H9 (cell line): ENCODE measurements at regions not wholly inside any gene's neighbourhood (a gene's known extent, or its start where the extent isn't known, plus 50 kb on each side); places are given as distances from the start of the nearest gene placed in this dataset.

Experiments
- DNase-seq: peaks from one replicate; pipeline ENCODE4 v3.0.0-alpha.2; 2017
- H2AFZ ChIP-seq: one replicate; pipeline ENCODE4 v1.6.1; 2013; ENCODE audit warnings: mild to moderate bottlenecking, low read length, control low read depth, moderate library complexity
- H2AK5ac ChIP-seq: 2 replicates; pipeline ENCODE4 v1.6.1; 2013; ENCODE audit warnings: low read length, control low read depth, mixed read lengths; ENCODE audit not compliant: insufficient read length
- H2BK120ac ChIP-seq: one replicate; pipeline ENCODE4 v1.6.1; 2013; ENCODE audit warnings: low read depth, mild to moderate bottlenecking, low read length, control low read depth, inconsistent platforms; ENCODE audit not compliant: poor library complexity, severe bottlenecking
- H2BK12ac ChIP-seq: 2 replicates; pipeline ENCODE4 v1.6.1; 2013; ENCODE audit warnings: low read length, control low read depth, mixed read lengths, low read depth; ENCODE audit not compliant: insufficient read length
- H2BK15ac ChIP-seq: 2 replicates; pipeline ENCODE4 v1.6.1; 2013; ENCODE audit warnings: low read depth, low read length, control low read depth
- H2BK20ac ChIP-seq: one replicate; pipeline ENCODE4 v1.6.1; 2013; ENCODE audit warnings: low read depth, mild to moderate bottlenecking, low read length, control low read depth, inconsistent platforms; ENCODE audit not compliant: poor library complexity, severe bottlenecking
- H2BK5ac ChIP-seq: 2 replicates; pipeline ENCODE4 v1.6.1; 2013; ENCODE audit warnings: low read length, control low read depth, mixed read lengths; ENCODE audit not compliant: insufficient read length
- H3K14ac ChIP-seq: 2 replicates; pipeline ENCODE4 v1.6.1; 2013; ENCODE audit warnings: low read length, control low read depth; ENCODE audit not compliant: insufficient read depth
- H3K18ac ChIP-seq: 2 replicates; pipeline ENCODE4 v1.6.1; 2013; ENCODE audit warnings: low read depth, mild to moderate bottlenecking, mixed read lengths, low read length, control low read depth; ENCODE audit not compliant: insufficient read length
- H3K23ac ChIP-seq: 2 replicates; pipeline ENCODE4 v1.6.1; 2013; ENCODE audit warnings: low read length, control low read depth, mixed read lengths, low read depth; ENCODE audit not compliant: insufficient read length
- H3K23me2 ChIP-seq: 2 replicates; pipeline ENCODE4 v1.6.1; 2013; ENCODE audit warnings: low read depth, mild to moderate bottlenecking, mixed read lengths, low read length, control low read depth; ENCODE audit not compliant: insufficient read length, poor library complexity, severe bottlenecking
- H3K27ac ChIP-seq: 2 replicates; pipeline ENCODE4 v1.5.1; 2013; ENCODE audit warnings: low read length, control low read depth, mixed read lengths, low read depth; ENCODE audit not compliant: insufficient read length
- H3K27me3 ChIP-seq: 2 replicates; pipeline ENCODE4 v1.6.1; 2013; ENCODE audit warnings: low read length, control low read depth, inconsistent platforms; ENCODE audit not compliant: insufficient read depth
- H3K4ac ChIP-seq: 2 replicates; pipeline ENCODE4 v1.6.1; 2013; ENCODE audit warnings: low read depth, mild to moderate bottlenecking, control low read depth, inconsistent platforms, low read length, moderate library complexity
- H3K4me1 ChIP-seq: 2 replicates; pipeline ENCODE4 v1.6.1; 2013; ENCODE audit warnings: low read length, control low read depth, inconsistent platforms; ENCODE audit not compliant: insufficient read depth
- H3K4me2 ChIP-seq: 2 replicates; pipeline ENCODE4 v1.6.1; 2013; ENCODE audit warnings: low read length, control low read depth, mixed read lengths; ENCODE audit not compliant: insufficient read length, insufficient read depth
- H3K56ac ChIP-seq: 2 replicates; pipeline ENCODE4 v1.6.1; 2013; ENCODE audit warnings: low read depth, mild to moderate bottlenecking, mixed read lengths, low read length, control low read depth; ENCODE audit not compliant: insufficient read length
- H3K79me1 ChIP-seq: 2 replicates; pipeline ENCODE4 v1.6.1; 2013; ENCODE audit warnings: low read depth, mild to moderate bottlenecking, moderate library complexity, low read length, control low read depth, inconsistent platforms; ENCODE audit not compliant: insufficient read depth, poor library complexity, severe bottlenecking
- H3K79me2 ChIP-seq: 2 replicates; pipeline ENCODE4 v1.6.1; 2013; ENCODE audit warnings: low read length, control low read depth, inconsistent platforms; ENCODE audit not compliant: insufficient read depth
- H3K9ac ChIP-seq: 2 replicates; pipeline ENCODE4 v1.6.1; 2013; ENCODE audit warnings: low read length, control low read depth, mixed read lengths; ENCODE audit not compliant: insufficient read length; ENCODE audit errors: extremely low read depth
- H3K9me3 ChIP-seq: one replicate; pipeline ENCODE4 v1.6.1; 2013; ENCODE audit warnings: low read depth, low read length, inconsistent platforms; ENCODE audit not compliant: control insufficient read depth
- H3T11ph ChIP-seq: one replicate; pipeline ENCODE4 v1.6.1; 2013; ENCODE audit warnings: mild to moderate bottlenecking, low read length, control low read depth, inconsistent platforms
- H4K20me1 ChIP-seq: one replicate; pipeline ENCODE4 v1.6.1; 2013; ENCODE audit not compliant: control insufficient read depth, insufficient read length, insufficient read depth
- H4K5ac ChIP-seq: 2 replicates; pipeline ENCODE4 v1.6.1; 2013; ENCODE audit warnings: low read depth, mild to moderate bottlenecking, mixed read lengths, low read length, control low read depth; ENCODE audit not compliant: insufficient read length
- H4K8ac ChIP-seq: replicated peaks from 2 replicates; pipeline ENCODE4 v1.6.1; 2013; ENCODE audit warnings: low read length, control low read depth, mixed read lengths, low read depth; ENCODE audit not compliant: insufficient read length
- H4K91ac ChIP-seq: 2 replicates; pipeline ENCODE4 v1.6.1; 2013; ENCODE audit warnings: low read depth, mild to moderate bottlenecking, moderate library complexity, mixed read lengths, low read length, control low read depth; ENCODE audit not compliant: insufficient read length
- H3K27ac Mint-ChIP-seq, 3 experiments: 2 replicates in 2 of 3; 3 replicates in 1 of 3; pipeline ENCODE4 v1.8.0; 2020 to 2021; ENCODE audit warnings: mixed read lengths in 3 of 3, mild to moderate bottlenecking in 1 of 3, moderate library complexity in 1 of 3
- H3K27me3 Mint-ChIP-seq: 2 replicates; pipeline ENCODE4 v1.8.0; 2021; ENCODE audit warnings: low read depth, mild to moderate bottlenecking, moderate library complexity, mixed read lengths
- H3K36me3 Mint-ChIP-seq, 3 experiments: 2 replicates in 2 of 3; 3 replicates in 1 of 3; pipeline ENCODE4 v1.8.0; 2020 to 2021; ENCODE audit warnings: low read depth in 3 of 3, mixed read lengths in 3 of 3; ENCODE audit not compliant: insufficient read depth in 1 of 3
- H3K4me1 Mint-ChIP-seq, 2 experiments: 2 replicates each; pipeline ENCODE4 v1.8.0; 2020; ENCODE audit warnings: mixed read lengths in 2 of 2
- H3K4me3 Mint-ChIP-seq, 2 experiments: 2 replicates in 1 of 2; 3 replicates in 1 of 2; pipeline ENCODE4 v1.8.0; 2020 to 2021; ENCODE audit warnings: mild to moderate bottlenecking in 2 of 2, mixed read lengths in 2 of 2, moderate library complexity in 1 of 2
- H3K9me3 Mint-ChIP-seq, 2 experiments: 2 replicates in 1 of 2; 3 replicates in 1 of 2; pipeline ENCODE4 v1.8.0; 2020; ENCODE audit warnings: mild to moderate bottlenecking in 2 of 2, mixed read lengths in 2 of 2, moderate library complexity in 1 of 2
- CTCF ChIP-seq: fragments of 200-600 bp; sonication (generic); conservative IDR thresholded peaks from 3 replicates; pipeline ENCODE4 v1.8.0; 2021; ENCODE audit warnings: antibody characterized with exemption, mild to moderate bottlenecking
- WGBS: extraction: QIAGEN DNeasy Blood & Tissue Kit; methylation state at CpG from one replicate; pipeline ENCODE4 v1.1.7; 2013; ENCODE audit warnings: missing lambda C conversion rate, low lambda C conversion rate, mixed read lengths; ENCODE audit not compliant: insufficient read length; ENCODE audit errors: extremely low coverage; 5-methylcytosine and 5-hydroxymethylcytosine counted together

- TF ChIP-seq CTCF = no peak
- Histone ChIP-seq H2BK12ac (no peak overlapping the region), H3K14ac (no peak overlapping the region), H2BK120ac (no peak overlapping the region), H3K4me2 (no peak overlapping the region), H2AFZ (no peak overlapping the region), H2BK20ac (no peak overlapping the region), H4K5ac (no peak overlapping the region), H3K56ac (no peak overlapping the region), H2BK5ac (no peak overlapping the region), H3K79me2 (no peaks in the 10 kb centered on the region), H4K8ac (no peak overlapping the region), H2BK15ac (no peak overlapping the region), H3T11ph (no peak overlapping the region), H3K79me1 (no peaks in the 10 kb centered on the region), H3K27ac (no peak overlapping the region), H3K18ac (no peak overlapping the region), H3K9me3 (no peaks in the 10 kb centered on the region), H3K4ac (no peak overlapping the region), H3K9ac (no peak overlapping the region), H3K27me3 (no peaks in the 10 kb centered on the region), H3K4me1 (no peaks in the 10 kb centered on the region; the same call in 1 of the 2 replicates), H3K23me2 (no peaks in the 10 kb centered on the region), H3K23ac (no peak overlapping the region), H4K91ac (no peak overlapping the region), H4K20me1 (no peaks in the 10 kb centered on the region), H2AK5ac (no peak overlapping the region)
- H3K4me3 Mint-ChIP-seq = no peak overlapping the region
- H3K9me3 Mint-ChIP-seq = no peaks in the 10 kb centered on the region
- H3K27ac Mint-ChIP-seq = no peak overlapping the region
- no peak for DNase-seq
- no CpG with 5 or more reads among the region's 4 CpGs for WGBS
- H3K27me3 Mint-ChIP-seq = peaks cover 9% of the 10 kb centered on the region
- H3K4me1 Mint-ChIP-seq = no peaks in the 10 kb centered on the region
- no peaks in the 10 kb centered on the region for H3K36me3 Mint-ChIP-seq
Measured at GRCh38 chr9:90078988-90079421, 474.2 kb downstream of the GADD45G start.
